ENCODE measurements at regions not wholly inside any gene's neighbourhood (a gene's known extent, or its start where the extent isn't known, plus 50 kb on each side); places are given as distances from the start of the nearest gene placed in this dataset.

- no peak for DNase-seq
Observed at GRCh38 chr4:24476282-24476681, 108.1 kb downstream of the DHX15 start.

DNA sequence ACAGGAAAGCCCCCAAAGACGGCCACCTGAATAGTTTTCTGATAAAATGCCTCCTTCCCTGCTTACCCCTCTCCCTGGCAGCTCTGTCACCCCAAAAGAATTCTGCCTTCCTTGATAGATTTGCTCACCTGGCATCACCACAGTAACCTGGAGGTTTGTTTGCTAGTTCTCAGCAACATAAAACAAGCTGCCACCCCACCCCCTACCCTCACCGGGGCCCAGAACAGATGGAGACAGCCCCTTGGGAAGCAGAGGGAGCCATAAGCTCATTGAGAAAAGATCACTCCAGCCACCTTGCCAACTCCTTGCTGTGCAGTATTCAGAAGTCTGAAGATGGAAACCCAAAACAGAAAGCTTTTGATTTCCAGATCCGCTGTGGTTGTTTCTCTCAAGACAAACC lies 108.6 kb downstream of the DHX15 start:
- DNase-seq: no peak

GRCh38 chr4:24473309-24473721 lies 111.0 kb downstream of the DHX15 start:
- DNase-seq: no peak

GRCh38 chr4:24472514-24473308 lies 111.6 kb downstream of the DHX15 start:
- DNase-seq: peak; percentile 66

GRCh38 chr4:24472161-24472510 lies 112.2 kb downstream of the DHX15 start:
- no peak for DNase-seq

DNA sequence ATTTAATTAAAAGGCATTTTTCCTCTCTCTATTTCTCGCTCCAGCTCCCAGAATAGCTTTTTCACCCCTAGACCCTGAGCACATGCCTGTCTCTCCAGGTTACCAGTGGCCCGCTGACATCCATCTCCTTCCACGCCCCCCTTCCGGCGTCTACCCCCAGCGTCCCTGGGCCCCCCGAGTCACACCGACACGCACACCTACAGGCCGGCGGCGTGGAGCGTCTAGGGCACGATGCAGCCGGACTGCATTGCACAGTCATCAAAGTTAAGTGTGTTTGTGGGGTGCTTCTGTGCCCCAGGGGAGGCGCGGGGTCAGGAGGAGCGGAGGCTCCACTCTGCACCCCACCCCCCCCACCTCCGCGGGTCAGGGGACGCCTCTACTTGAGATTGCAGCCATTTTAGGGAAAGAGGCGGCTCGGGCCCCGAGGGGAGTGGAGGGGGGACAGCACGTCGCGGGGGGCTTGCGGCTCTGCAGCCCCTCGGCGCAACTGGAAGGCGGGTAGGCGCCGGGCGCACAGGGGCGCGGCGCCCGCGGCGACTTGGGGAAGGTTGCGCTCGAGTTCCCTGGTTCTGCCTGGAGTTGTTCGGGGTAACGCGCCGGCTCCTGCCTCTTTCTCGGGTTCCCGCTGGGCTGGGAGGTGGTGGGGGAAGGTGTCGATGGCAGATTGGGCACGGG lies 112.7 kb downstream of the DHX15 start:
- no peak for DNase-seq

GRCh38 chr4:24470666-24471485 lies 113.5 kb downstream of the DHX15 start:
- no peak for DNase-seq

DNA sequence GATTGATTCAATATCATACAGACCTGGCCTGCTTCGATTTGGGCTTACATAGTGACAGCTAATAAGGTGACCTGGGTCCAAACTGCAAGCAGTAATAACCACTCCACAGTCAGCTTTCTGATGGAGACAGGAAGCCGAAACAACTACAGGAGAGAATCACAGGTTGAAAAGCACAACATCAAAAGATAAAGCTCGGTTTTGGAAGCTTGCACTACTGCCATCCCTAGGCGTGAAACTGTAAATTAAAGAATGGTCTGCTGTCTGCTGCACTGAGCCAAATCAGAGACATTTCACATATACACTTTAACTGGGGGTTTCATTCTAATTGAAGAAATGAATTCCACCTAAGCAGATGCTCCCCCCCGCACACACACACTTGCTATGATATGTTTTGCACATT lies 116.3 kb downstream of the DHX15 start:
- DNase-seq: no peak

DNA sequence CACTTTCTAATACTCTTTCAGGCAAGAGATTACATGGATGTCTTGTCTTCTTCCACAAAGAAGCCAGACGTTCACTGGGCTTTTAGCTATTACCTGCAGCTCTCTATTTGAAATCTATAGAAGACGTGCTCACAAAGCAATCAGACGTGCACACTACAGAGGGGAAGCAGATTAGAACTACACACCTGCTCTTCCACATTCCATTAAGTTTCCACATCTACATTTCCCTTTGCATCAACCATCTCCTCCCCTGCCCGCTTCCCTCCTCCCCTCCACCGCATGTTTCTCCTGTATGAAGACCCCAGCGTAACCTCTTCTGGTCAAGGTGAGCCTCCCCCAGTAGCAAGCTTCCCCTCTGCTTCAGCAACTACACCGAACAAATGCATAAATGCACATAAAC lies 119.8 kb downstream of the DHX15 start:
- DNase-seq: no peak

GRCh38 chr4:24456431-24456830 lies 127.9 kb downstream of the DHX15 start:
- no peak for DNase-seq

GRCh38 chr4:24453951-24454350 lies 130.4 kb downstream of the DHX15 start:
- no peak for DNase-seq

GRCh38 chr4:24451870-24452269 lies 132.5 kb downstream of the DHX15 start:
- DNase-seq: no peak

GRCh38 chr4:24443200-24443599 lies 141.2 kb downstream of the DHX15 start:
- DNase-seq: no peak

DNA sequence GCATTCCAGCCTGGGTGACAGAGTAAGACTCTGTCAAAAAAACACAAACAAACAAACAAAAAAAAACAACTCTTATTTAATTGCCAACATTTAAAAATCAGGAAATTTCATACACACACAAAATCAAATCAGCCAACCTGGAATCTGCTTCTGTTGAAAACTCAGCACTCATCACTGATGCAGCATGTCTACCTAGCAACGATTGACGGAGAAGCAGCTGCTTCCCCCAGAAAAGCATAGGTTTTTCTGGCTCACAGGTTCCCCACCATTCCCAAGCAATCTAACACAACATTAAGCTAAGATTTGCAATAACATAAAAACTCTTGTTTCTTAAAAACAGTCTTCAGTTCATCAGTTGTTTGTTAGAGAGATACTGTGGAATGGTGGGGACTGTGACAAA lies 143.6 kb downstream of the DHX15 start:
- DNase-seq: no peak

DNA sequence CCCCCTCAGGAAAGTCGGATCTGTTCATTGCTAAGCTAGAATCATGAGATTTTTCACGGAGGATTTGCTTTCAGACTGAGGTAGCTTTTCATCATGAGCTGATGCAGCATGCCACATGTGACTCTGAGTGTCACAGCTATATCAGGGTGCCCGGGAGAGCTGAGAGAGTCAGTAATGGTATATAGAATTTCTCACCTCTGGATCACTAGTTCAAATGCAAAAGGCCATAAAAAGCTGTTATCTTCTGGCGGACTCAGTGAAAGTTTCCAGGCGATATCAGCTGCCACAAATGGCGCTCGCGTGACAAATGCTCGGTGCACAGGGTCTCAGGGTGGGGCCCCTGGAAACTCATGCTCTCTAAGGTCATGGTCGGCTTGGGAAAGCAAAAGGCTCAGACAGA lies 150.1 kb downstream of the DHX15 start:
- no peak for DNase-seq

DNA sequence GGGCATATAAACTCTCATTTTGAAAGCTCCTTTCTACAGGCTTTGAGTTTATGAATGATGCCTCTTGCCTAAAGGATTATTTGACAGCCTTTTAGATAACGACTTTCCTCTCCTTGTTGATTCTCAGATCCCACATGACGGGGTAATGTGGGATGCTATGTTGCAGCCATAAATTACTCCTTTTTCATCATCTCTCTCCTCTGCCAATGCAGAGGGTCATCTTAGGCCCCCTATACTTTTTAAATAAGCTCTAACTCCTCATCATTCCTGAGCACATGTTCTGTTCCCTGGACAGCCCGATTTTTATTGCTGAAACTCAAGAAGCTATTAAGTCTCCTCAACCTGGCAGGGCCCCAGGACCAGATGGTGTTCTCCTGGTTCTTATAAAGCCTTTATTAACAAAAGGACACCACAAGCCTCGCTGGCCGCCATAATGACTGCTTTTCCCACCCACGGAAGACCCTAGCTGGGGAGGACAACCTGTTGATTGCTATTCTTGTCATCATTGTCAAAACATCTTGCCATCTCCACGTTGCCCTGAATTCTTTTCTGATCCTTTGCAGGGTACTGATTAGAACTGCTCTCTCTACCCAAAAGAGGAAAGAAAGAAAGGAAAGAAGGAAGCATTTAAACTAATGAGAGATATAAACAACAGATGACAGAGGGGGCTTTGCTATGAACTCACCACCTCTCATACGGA lies 150.7 kb downstream of the DHX15 start:
- no peak for DNase-seq

DNA sequence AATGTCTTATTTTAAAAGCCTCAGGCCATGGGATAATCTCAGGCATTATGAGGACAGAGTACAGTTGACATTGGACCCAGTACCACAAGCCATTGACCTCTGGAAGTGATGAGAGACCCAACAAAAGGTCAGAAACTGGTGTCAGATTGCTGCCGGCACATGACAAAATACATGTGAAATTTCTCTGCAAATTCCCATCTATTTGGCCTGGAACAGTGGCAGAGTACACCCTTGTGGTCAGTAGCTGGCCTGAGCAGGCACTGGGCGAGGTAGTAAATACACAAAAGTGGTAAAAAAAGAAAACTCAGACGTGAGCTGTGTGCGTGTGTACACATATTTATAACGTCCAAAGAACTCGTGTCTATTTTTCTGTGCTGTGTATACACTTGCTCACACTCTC lies 155.5 kb downstream of the DHX15 start:
- DNase-seq: no peak

DNA sequence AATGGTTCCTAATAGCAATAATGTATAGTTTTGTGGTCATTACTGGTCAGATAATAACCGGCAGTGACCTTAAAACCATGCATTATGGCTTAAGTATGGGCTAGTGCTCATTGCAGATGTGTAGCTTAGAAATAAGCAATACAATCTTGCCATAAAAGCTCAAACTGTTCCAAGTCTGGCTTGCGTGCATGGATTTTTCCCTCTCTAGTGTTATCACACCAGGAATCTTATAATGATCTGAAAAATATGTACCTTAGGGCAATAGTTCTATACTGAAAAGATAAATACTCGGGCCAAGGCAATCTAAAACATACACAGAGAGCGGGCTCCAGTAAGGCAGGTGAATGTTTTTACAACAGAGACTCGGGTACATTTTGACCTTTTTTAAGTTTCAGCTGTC lies 157.8 kb downstream of the DHX15 start:
- no peak for DNase-seq

GRCh38 chr4:24425863-24426262 lies 158.5 kb downstream of the DHX15 start:
- no peak for DNase-seq

DNA sequence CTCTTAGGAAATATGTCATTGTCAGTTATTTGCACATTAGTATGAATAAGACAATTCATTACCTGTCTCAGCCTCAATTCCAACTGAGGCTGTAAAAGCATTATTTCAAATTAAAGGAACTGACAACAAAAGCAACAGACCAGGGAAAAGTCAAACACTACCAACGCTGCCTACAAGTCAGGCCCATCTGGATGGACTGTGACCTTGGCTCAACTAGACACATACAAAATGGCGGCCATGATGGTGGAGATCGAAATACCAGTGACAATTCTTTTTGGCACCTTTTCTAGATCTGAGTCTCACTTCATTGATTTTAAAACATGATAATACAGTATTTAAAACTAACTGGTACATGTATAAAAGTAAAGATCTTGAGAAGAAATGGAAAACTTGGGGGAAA lies 160.7 kb downstream of the DHX15 start:
- DNase-seq: no peak

DNA sequence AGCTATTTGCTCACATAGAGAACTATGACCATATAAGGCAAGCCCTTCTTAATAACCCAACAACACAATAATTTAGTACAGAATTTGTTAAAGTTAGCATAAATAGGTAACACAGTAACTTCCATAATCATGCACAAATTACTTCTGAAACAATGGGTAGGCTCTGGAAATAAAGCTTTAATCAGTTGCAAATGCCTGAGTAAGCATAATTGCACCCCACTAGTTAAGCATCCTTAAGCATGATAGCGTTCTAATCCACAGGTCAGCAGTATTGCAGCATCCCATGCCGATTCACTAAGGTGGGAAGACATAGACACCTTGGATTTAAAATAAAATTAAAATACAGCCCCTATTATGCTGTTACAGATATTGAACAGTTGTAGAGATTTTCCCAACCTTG lies 161.7 kb downstream of the DHX15 start:
- no peak for DNase-seq

GRCh38 chr4:24419181-24420034 lies 164.9 kb downstream of the DHX15 start:
- DNase-seq: peak; percentile 66

All from NCI-H1436 (cell line).